ENCODE measurements at regions not wholly inside any gene's neighbourhood (a gene's known extent, or its start where the extent isn't known, plus 50 kb on each side); places are given as distances from the start of the nearest gene placed in this dataset.
"Not testable (repeated sequence)": the region's sequence is repeated elsewhere in the genome, so short reads cannot be mapped to it uniquely, and the experiment has no call there.

DNA sequence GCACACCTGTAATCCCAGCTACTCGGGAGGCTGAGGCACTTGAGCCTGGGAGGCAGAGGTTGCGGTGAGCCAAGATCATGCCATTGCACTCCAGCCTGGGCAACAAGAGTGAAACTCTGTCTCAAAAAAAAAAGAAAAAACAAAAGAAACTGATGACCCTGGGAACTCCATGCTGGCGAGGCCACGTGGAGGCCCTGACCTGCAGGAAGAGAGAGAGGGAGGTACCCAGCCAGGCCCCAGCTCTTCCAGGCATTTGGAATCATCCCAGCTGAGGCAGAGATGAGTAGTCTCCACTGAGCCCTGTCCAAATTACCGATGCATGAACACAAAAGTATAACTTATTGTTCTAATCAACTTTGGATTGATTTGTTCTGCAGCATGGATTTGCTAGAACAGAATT lies 132.0 kb upstream of the ZBTB40 start:
- DNase-seq, result no peak

DNA sequence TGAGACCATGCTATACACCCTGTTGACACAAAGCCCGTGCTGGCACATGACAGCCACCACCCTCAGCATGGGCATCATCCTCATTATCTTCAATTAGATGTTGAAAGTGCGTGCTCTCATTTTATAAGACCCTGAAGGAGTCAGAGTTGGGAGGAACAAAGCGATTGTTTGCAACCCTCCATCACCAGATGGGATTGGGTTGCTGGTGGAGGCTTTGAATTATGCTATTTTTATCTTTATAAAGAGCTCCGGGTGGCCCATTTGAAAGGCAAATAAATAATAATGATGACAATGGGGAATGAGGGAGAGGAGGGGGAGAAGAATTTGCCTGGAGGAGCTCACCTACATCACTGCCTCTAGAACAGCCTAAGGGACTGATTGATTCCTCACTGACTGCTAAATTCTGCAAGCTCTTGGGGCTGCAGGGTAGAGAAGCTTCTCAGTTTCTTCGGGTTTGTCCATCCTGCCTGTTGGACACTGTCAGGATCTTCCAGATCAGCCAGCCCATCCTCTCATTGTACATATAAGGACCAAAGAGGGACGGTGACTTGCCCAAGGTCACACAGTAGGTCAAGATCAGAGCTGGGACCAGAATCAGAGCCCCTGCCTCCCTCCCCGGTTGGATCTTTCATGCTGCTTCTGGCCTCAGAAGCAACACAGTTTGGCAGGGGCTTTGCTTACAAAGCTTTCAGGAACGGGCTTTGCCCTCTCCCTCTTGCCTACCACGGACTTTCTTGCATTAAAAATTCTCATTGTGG lies 130.9 kb upstream of the ZBTB40 start:
- no peak for DNase-seq

DNA sequence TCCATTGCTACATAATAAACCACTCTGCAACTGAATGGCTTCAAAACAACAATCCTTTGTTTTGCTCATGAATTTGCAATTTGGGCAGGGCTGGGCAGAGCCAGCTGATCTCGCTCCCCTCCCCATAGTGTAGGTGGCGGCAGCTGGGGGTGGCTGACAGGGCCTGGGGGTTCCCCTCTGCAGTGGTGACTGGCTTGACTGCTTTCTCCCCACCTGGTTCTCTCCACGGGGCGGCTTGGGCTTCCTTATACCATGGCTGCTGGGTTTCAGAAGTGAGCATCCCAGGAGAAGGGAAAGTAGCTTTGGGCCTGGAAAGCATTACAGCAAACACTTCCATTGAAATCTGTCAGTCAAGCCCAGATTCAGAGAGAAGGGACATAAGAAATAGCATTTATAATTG lies 129.7 kb upstream of the ZBTB40 start:
- no peak for DNase-seq

DNA sequence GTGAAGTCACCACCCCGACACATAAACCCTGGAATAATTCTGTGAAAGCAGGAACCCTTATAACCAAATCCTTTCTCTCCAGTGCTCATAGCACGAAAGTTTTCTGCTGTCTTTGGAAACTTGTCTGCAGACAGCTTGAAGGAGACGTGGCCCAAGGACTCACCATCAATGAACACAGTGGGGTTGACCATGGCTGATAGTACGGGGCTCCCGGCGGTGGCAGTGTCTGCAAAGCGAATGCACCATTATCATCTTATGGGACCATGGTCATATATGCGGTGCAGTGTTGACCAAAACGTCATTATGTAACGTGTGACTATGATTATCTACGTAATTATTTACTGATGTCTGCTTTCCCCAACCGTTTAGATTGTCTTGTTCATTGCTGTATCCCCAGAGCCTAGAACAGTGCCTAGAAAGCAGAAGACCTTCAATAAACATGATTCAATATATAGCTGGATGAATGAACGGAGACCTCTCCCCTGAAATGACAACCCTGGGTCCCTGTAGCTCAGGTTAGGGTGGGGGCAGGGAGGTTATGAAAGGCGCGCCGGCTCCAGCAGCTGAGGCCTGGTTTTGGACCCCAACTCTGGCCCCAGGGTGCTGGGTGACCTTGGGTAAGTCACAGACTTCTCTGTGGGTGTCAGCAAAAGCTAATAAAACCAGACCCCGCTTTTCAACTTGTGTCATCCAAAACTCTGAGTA lies 128.4 kb upstream of the ZBTB40 start:
- no peak for DNase-seq

DNA sequence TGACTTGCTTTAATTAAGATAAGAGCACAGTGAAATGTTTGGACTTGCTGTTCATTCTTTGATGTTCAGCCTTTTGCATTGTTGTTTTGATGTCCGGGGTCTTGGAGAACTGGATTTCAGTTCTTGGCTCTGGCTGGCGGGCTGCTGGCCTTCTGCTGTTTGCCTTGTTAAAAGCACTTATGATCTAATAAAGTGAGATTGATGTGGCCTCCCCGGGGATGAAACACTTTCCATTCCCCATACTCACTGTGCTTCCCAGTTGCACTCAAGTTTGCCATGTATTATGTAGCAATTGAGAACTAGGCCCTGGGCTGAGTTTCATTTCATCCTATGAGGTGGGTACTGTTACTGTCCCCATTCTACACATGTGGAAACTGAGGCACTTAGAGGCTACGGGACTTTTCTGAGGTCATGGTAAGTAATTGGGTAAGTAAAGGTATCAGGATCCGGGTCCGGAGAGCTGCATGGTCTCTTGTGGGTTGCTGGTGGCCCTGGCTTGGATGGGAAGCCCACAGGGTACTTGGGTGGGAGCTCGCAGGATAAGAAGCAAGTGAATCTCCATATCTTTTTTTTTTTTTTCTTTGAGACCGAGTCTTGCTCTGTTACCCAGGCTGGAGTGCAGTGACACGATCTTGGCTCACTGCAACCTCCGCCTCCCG lies 127.7 kb upstream of the ZBTB40 start:
- DNase-seq, result no peak

DNA sequence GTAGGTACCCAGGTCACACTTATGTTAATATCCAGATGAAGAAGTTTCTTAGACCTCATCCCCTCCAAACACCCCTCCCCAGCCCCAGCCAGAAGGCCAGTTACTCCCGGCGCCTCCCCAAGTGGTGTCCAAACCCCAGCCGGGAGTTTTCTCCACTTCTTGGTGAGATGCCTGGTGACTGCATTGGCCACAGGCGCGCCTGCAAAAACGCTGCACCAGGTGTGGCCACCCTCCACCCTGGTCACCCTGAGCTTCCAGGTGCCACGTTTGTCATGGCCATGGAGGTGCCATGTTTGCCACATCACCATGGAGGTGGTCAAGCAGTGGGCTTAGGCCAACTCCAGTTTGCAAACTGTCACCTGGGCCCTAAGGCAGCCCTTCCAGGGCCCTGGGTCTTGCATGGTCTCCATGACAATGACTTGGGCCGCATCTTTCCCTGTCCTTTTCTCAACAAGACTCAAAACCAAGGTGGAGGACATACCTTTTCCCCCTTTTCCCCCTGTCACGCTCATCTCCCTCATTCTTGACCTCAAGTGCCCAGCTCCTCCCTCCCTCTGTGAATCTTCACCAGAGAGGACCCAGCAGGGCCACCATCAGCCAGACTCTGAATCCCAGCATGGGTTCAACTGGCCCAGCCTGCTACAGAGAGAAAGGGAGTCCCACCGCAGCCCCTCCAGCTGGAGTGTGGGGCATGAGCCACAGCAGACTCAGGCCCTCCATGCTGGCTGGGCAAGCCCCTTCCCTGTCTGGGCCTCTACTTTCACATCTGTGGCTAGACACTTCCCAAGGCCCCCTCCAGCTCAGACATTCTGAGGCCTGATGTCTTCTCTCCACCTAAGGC lies 125.9 kb upstream of the ZBTB40 start:
- DNase-seq, result no peak

DNA sequence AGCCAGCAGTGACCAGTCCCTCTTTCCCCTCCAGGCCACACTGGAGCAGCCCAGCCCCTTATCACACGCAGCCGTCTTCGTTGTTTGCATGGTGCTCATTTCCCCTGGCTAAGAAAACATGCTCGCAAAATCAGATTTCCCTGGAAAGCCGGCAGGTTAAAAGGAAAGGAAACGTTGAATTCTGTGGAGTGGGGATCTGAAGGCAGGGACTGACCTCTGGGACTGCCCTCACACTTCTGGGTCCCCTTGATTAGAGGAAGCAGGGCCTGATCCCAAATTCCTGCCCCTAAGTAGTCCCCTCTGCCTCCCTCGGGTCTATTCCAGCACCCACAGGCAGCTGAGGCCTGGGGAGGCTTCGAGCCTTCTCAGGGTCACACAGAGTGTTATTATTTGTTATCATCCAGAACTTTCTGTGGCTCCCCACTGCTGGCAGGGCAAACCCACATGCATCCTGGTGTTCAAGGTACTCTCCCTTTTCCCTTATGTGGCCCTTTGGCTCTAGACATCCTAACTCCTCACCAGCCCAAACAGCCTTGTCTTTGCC lies 125.2 kb upstream of the ZBTB40 start:
- no peak for DNase-seq

DNA sequence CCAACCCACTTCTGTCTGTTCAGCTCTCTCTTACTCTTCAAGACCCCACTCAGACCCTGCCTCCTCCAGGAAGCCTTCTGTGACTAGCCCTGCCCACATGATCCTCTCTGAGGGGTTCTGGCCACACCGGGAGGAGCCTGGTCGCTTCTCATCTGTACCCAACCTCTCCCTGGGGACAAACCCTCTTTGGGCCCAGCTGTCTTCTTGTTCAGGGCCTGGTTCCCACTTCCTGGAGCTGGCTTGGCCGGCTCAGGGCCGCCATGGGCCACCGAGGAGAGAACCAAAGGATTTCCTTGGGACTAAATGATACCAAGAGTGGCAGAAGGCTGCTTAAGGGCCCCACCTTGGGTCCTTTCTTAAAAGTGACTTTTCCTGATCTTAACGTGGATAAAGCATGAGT lies 124.7 kb upstream of the ZBTB40 start:
- no peak for DNase-seq

DNA sequence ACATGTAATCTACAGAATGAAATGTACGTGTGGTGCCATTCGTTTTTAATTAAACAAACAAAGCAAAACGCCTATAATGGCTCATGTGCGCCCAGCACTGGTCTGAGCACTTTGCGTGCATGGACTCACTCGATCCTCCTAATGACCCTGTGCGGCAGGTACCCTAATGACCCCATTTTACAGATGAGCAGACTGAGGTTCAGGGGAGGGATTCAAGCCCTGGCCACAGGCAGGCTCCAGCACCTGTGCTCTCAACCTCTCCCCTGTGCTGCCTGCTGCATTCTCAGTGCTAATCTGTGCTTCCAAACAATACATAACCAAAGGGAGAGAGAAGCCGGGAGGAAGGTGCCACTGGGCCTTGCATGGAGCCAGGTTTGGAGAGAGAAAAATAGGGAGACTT lies 124.2 kb upstream of the ZBTB40 start:
- DNase-seq, result no peak

DNA sequence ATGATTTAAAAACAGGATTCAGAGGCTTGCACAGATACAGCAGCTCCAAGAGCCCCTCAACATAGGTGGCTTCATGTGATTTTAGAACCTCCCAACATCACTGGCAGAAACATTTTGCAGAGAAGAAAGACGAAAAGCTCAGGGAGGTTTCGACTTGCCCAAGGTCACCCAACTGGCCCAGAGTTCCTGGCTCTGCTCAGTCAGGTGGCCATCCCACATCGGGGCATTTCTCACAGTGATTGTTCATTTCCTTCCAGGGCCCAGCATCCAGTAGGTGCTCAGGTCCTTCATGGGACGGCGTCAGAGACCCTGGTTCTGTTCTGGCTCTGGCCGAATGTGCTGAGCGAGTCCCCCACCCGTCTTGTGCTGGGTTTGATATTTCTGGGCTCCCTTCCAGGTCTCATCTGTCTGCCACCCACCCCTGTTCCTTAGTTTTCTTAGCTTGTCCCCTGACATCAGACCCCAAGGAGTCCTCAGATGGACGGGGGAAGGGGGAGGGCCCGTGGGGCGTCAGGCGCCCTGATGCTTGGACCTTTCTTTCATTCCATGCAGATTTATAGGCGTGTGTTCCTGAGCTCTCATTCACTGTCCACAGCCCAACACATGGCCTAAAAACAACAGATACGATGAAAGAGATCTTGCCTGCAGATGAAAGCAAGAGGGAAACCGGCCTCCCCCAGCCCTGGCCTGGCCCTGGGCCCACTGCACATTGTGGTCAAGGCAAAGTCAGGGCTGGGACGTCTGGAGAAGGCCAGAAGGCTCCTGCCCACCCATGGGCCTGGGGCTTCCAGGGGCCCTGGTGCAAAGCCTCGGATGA lies 123.1 kb upstream of the ZBTB40 start:
- DNase-seq, result no peak

DNA sequence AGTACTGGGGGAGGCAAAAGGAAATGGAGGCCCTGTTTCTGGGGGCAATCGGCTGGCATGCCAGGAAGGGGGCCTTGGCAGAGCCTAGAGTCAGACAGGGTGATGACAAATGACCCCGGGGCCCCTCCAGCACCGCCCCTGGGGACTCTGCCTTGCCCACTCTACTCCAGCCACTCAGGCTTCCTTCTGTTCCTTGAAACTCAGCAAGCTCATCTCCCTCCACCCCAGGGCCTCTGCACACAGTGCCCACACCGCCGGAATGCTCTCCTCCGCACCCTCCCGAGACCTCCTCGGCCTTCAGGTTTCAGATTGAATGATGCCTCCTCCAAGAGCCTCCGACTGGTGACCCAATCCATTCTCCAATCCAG lies 122.5 kb upstream of the ZBTB40 start:
- DNase-seq, result no peak

DNA sequence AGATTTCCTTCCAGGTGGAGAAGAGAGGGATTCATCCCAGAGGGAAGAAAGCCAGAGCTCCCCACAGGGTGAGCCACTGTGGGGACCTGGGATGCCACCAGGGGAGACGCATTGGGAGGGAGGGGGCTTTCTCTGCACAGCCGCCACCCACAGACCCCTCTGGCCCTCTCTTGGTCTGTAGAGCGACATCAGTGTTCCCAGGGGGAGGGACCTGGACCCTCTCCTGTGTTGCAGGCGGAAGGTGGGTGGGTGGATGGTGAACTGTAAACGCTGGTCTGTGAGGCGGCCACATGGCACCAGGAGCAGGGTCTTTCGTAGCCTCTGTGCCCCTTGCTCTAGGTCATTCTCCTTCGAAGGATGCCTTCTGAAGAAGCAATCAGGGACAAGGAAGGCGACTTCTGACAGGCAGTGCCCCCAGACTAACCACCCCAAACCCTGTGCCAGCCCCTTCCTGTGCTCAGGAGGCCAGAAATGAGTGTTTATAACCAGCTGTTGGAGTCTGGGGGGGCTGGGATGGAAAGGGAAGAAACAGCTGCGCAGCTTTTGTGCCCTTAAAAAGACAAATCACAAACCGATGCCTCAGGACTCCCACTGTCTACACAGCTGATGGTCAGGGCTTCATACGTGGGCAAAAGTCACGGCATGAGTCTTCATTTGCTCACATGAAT lies 121.4 kb upstream of the ZBTB40 start:
- DNase-seq, result no peak

DNA sequence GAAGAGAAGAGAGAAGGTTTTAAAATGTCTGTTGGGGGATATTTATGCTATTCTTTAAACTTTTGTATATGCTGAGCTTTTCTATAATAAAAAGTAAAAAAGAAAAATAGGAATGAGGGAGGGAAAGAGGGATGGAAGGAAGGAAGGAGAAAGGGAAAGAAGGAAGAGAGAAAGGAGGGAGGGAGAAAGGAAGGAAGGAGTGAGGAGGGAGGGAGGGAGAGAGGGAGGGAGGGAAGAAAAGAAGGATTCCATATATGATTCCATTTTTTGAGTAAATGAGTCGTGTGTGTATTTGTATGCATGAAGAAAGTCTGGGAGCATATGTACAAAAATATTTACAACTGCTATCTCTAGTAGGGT lies 120.9 kb upstream of the ZBTB40 start:
- DNase-seq, result no peak

DNA sequence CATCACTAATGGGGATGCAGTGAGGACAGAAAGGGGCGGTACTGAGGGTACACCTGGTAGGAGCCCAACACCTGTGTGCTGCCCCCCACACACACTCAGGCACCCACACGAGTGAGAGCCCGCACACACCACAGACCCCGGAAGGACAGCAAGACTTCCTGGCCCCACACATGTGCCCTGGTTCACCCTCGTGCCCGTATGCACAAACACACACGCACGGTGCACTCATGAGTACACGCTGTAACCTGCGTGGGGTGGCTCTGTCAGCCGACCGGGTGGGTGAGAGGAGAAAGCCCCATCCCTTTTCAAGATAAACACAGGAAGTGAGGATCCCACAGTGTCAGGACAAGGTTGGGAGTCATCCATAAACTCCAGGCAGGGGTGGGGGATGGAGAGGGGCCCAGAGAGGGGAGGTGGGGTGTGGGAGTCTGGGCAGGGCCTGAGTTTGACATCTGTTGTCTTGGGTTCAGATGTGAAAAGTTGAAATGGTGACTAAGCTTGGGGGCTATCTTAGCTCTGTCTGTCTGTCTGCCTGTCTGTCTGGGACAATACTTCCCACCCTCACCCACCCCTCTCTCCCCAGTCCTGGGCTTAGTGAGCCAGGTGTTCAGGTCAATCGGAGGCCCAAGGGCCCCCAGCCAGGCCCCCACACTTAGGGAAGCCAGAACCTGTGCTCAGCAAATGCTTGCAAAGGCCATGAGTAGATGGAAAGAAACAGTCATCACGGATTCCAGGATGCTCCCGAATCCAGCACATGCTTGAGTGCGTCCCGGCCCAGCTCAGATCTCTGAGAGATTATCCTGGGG lies 119.8 kb upstream of the ZBTB40 start:
- peak; percentile 49 for DNase-seq

DNA sequence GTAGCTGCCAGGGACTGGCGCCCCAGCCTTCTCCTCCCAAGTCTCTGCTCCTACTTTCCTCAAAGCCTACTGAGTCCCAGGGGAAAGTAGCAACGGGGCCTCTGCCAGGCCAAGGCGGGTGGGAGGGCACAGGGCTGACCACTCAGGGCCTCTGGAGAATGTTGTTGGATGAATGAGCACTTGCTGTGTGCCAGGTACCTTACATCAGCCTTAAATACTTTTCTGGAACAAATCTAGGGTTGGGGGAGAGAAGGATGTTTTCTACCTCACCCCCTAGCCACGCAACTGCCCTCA lies 119.3 kb upstream of the ZBTB40 start:
- DNase-seq, result no peak

DNA sequence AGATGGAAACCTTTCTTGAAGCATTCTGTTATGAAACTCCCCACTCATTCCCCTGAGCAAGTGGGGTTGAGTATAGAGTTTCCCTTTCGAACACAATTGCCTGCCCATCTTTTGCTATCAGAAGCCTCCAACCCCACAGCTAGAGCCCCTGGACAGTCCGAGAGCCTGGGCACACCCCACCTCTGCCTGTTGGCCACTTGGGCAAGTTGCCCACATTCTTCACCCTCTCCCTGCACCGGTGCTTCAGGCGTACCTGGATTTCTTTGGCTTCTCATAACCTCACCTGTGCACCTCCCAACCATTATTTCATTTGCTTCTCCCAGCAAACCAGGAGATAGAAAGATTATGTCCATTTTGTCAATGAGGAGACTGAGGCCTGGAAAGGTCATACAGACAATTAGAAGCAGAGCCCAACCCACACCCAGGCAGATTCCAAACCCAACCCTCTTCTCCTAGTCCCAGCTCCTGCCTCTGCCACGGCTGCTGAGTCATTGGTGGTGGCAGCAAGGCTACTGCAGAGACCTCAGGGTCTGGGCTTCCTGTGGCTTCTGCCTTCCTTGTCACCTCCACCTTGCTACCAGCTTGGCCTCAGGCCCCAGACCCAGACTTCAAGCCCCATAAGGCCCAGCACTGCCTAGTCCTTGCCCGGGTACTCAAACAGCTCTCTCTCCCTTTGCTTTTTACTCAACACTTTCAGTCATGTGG lies 118.7 kb upstream of the ZBTB40 start:
- no peak for DNase-seq

DNA sequence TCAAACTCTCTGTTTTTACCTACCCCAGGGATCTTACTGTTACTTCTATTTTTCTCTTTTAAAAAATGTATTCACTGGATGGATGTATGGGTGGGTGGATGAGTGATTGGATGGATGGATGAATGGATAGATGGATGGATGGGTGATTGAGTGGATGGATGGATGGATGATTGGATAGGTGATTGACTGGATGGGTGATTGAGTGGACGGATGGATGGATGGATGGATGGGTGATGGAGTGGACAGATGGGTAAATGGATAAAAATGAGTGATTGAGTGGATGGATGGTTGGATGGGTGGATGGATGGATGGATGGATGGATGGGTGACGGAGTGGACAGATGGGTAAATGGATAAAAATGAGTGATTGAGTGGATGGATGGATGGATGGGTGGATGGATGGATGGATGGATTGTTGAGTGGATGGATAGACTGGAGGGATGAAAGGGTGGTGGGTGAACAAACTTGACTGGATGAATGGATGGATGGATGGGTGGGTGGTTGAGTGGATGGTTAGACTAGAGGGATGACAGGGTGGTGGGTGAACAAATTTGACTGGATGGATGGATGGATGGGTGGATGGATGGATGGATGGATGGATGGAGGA lies 118.0 kb upstream of the ZBTB40 start:
- no peak for DNase-seq

DNA sequence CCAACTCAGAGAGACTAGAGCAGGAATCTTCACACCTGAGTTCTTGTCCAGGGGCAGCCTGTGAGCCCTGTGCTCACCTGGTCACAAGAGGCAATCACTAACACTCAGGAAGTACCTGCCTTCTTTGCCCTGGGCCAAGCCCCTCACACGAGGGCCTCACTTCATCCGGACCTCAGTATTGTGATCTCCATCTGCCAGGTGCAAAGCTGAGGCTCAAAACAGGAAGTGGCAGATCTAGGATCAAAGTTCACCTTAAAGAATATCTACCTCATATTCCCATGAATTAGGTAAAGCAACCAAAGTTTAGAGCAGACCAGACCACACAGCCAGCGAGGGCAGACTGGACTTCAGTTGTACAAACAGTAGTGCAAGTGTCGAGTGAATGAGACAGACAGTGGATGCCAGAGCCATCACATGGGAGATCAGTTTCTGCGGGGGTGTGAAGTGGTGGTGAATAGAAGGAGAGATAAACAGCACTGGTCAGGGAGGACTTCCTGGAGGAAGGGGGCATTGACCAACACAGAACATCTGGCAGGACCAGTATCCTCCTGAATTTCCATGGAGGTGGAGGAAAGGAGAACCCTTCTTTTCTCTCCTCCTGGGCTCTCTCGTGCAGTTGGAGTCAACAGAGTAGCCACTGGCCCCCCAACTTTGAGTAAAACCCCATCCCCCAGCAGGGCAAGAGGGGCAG lies 116.6 kb upstream of the ZBTB40 start:
- no peak for DNase-seq

DNA sequence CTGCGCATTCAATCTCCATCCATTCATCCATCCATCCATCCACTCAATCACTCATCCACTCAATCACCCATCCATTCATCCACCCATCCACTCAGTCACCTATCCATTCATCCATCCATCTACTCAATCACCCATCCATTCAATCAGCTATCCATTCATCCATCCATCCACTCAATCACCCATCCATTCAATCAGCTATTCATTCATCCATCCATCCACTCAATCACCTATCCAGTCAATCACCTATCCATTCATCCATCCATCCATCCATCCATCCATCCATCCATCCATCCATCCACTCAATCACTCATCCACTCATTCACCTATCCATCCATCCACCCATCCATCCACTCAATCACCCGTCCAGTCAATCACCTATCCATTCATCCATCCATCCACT lies 115.4 kb upstream of the ZBTB40 start:
- DNase-seq, result not testable (repeated sequence)
